Left ventricle myocardium inferior (tissue), 1 donor: ENCODE measurements at regions not wholly inside any gene's neighbourhood (a gene's known extent, or its start where the extent isn't known, plus 50 kb on each side); places are given as distances from the start of the nearest gene placed in this dataset.

Experiments used
- DNase-seq: peaks from one replicate; pipeline ENCODE4 v3.0.0-alpha.2; 2020
- H3K27ac ChIP-seq: fragments of 200-600 bp; replicated peaks from 2 replicates; pipeline ENCODE4 v1.8.0; 2021
- H3K27me3 ChIP-seq: fragments of 200-600 bp; 2 replicates; pipeline ENCODE4 v1.8.0; 2021; ENCODE audit warnings: low read depth
- H3K36me3 ChIP-seq: fragments of 200-600 bp; 2 replicates; pipeline ENCODE4 v1.8.0; 2021
- H3K4me1 ChIP-seq: fragments of 200-600 bp; 2 replicates; pipeline ENCODE4 v1.8.0; 2021
- H3K4me3 ChIP-seq: fragments of 200-600 bp; 2 replicates; pipeline ENCODE4 v1.8.0; 2021; ENCODE audit warnings: mild to moderate bottlenecking, moderate library complexity
- H3K9me3 ChIP-seq: fragments of 200-600 bp; replicated peaks from 2 replicates; pipeline ENCODE4 v1.8.0; 2021
- CTCF ChIP-seq: fragments of 200-600 bp; IDR thresholded peaks from 2 replicates; pipeline ENCODE4 v1.8.0; 2021; ENCODE audit warnings: antibody characterized with exemption, mild to moderate bottlenecking, borderline replicate concordance
- intact Hi-C: fragments of 100-400 bp; cut with micrococcal nuclease; formaldehyde crosslinking; loops from one replicate; pipeline ENCODE4 v1.11.0; 2022
- donor health status: DM: no; HTN: yes; CAD: no; lungs with severe emphysema.

- Histone ChIP-seq H3K36me3 (no peaks in the 10 kb centered on the region), H3K9me3 (no peaks in the 10 kb centered on the region), H3K4me1 (peaks cover 79% of the 10 kb centered on the region), H3K4me3 (no peak overlapping the region), H3K27ac (peak overlapping the region; percentile 81), H3K27me3 (no peaks in the 10 kb centered on the region)
- TF ChIP-seq CTCF = no peak
- DNase-seq = peak; percentile 82
- intact Hi-C loops = no loop called here
Observed at GRCh38 chr13:40440990-40441820, 225.2 kb downstream of the FOXO1 start.

GRCh38 chr13:40442231-40442630 lies 224.2 kb downstream of the FOXO1 start:
- Histone ChIP-seq H3K27ac (peak overlapping the region; percentile 81), H3K4me1 (peaks cover 83% of the 10 kb centered on the region), H3K36me3 (no peaks in the 10 kb centered on the region), H3K27me3 (no peaks in the 10 kb centered on the region), H3K4me3 (no peak overlapping the region), H3K9me3 (peaks cover 1% of the 10 kb centered on the region)
- intact Hi-C loops = no loop called here
- TF ChIP-seq CTCF = no peak
- peak; percentile 54 for DNase-seq

- peaks cover 83% of the 10 kb centered on the region for H3K4me1 ChIP-seq
- peak overlapping the region; percentile 81 for H3K27ac ChIP-seq
- TF ChIP-seq CTCF = no peak
- intact Hi-C loops = no loop called here
- peaks cover 3% of the 10 kb centered on the region for H3K9me3 ChIP-seq
- no peak for DNase-seq
- no peak overlapping the region for H3K4me3 ChIP-seq
- H3K36me3 ChIP-seq = no peaks in the 10 kb centered on the region
- H3K27me3 ChIP-seq = no peaks in the 10 kb centered on the region
Observed at GRCh38 chr13:40442826-40443225, 223.6 kb downstream of the FOXO1 start.

GRCh38 chr13:40444241-40444640 lies 222.2 kb downstream of the FOXO1 start:
- no peaks in the 10 kb centered on the region for H3K36me3 ChIP-seq
- DNase-seq = no peak
- peaks cover 6% of the 10 kb centered on the region for H3K9me3 ChIP-seq
- intact Hi-C loops = no loop called here
- no peak overlapping the region for H3K4me3 ChIP-seq
- peaks cover 69% of the 10 kb centered on the region for H3K4me1 ChIP-seq
- no peak for TF ChIP-seq CTCF
- H3K27ac ChIP-seq = no peak overlapping the region
- no peaks in the 10 kb centered on the region for H3K27me3 ChIP-seq

GRCh38 chr13:40445557-40445990 lies 220.9 kb downstream of the FOXO1 start:
- H3K27me3 ChIP-seq = no peaks in the 10 kb centered on the region
- H3K27ac ChIP-seq = peak overlapping the region; percentile 56
- H3K36me3 ChIP-seq = no peaks in the 10 kb centered on the region
- DNase-seq = peak; percentile 42
- TF ChIP-seq CTCF = no peak
- H3K4me3 ChIP-seq = no peak overlapping the region
- H3K4me1 ChIP-seq = peaks cover 55% of the 10 kb centered on the region
- H3K9me3 ChIP-seq = peaks cover 15% of the 10 kb centered on the region
- intact Hi-C loops = no loop called here
